ENCODE measurements at regions not wholly inside any gene's neighbourhood (a gene's known extent, or its start where the extent isn't known, plus 50 kb on each side); places are given as distances from the start of the nearest gene placed in this dataset.

DNA sequence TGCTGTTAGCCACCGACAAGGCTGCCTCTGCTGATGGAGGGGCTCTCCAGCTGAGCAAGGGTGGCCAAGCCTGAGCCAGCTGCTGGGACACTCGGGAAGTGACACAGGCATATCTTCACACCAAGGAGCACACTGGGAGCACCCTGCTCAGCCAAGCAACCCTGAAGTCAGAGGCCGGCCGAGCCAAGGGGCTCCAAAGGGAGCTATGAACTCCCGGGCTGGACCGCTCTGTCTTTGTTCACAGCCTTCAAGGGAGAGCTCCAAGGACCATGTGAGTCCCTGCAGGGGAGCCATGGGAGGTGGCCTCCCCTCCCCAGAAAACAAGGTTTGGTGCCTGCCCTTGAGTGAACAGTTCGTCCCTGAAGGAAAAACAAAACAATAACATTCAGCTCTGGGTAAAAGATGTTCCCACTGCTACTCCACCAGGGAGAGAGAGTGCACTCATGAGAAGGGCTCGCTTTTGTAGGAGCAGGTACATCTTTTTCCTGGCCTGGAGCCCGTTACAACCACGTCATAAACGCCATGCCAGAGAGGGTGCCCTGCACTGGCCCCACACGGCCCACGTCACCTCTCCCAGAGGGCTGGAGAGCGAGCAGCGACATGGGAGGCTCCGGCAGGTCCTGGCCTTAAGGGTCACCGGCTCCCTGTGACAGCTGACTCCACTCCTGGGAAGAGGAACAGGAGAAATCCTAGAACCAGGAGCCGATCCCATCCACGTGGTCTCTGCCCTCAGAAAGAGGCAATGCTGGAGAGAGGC lies 56.3 kb upstream of the SLC25A33 start:
- DNase-seq (ENCODE audit: low read depth) (no peak), FAIRE-seq (no peak)
- TF ChIP-seq, protein P1, sequence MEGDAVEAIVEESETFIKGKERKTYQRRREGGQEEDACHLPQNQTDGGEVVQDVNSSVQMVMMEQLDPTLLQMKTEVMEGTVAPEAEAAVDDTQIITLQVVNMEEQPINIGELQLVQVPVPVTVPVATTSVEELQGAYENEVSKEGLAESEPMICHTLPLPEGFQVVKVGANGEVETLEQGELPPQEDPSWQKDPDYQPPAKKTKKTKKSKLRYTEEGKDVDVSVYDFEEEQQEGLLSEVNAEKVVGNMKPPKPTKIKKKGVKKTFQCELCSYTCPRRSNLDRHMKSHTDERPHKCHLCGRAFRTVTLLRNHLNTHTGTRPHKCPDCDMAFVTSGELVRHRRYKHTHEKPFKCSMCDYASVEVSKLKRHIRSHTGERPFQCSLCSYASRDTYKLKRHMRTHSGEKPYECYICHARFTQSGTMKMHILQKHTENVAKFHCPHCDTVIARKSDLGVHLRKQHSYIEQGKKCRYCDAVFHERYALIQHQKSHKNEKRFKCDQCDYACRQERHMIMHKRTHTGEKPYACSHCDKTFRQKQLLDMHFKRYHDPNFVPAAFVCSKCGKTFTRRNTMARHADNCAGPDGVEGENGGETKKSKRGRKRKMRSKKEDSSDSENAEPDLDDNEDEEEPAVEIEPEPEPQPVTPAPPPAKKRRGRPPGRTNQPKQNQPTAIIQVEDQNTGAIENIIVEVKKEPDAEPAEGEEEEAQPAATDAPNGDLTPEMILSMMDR (IDR thresholded peaks at IDR 0.05; ENCODE audit: insufficient read depth, low read length, severe bottlenecking): no peak
- H3K27me3 ChIP-seq (ENCODE audit: control insufficient read depth, insufficient read depth, low read length): peaks cover 8% of the 10 kb centered on the region
- no peak overlapping the region for H3K4me3 ChIP-seq (ENCODE audit: low read depth, low read length)
- no peaks in the 10 kb centered on the region for H3K36me3 ChIP-seq (ENCODE audit: control insufficient read depth, insufficient read depth, low read length)

GRCh38 chr1:9486466-9487140 lies 52.7 kb upstream of the SLC25A33 start:
- peaks cover 8% of the 10 kb centered on the region for H3K27me3 ChIP-seq (ENCODE audit: control insufficient read depth, insufficient read depth, low read length)
- DNase-seq (ENCODE audit: low read depth): no peak
- H3K36me3 ChIP-seq (ENCODE audit: control insufficient read depth, insufficient read depth, low read length): no peaks in the 10 kb centered on the region
- no peak for FAIRE-seq
- TF ChIP-seq, protein P1 (IDR thresholded peaks at IDR 0.05; ENCODE audit: insufficient read depth, low read length, severe bottlenecking): no peak
- H3K4me3 ChIP-seq (ENCODE audit: low read depth, low read length): no peak overlapping the region
